Fibroblast of mammary gland (primary cell): ENCODE measurements at regions not wholly inside any gene's neighbourhood (a gene's known extent, or its start where the extent isn't known, plus 50 kb on each side); places are given as distances from the start of the nearest gene placed in this dataset.

ENCODE experiments used
- DNase-seq: peaks from one replicate; pipeline ENCODE4 v3.0.0-alpha.2; 2010; ENCODE audit warnings: low read depth
- H3K4me3 ChIP-seq: 2 replicates; pipeline ENCODE4 v1.5.1; 2011; ENCODE audit warnings: low read depth, mild to moderate bottlenecking, low read length, moderate library complexity; ENCODE audit not compliant: control insufficient read depth
- TF ChIP-seq, protein P1 (sequence below): conservative IDR thresholded peaks from 2 replicates; pipeline ENCODE4 v1.5.1; 2011; ENCODE audit warnings: low read depth, low read length, inconsistent platforms; ENCODE audit not compliant: control insufficient read depth, insufficient read depth

DNA sequence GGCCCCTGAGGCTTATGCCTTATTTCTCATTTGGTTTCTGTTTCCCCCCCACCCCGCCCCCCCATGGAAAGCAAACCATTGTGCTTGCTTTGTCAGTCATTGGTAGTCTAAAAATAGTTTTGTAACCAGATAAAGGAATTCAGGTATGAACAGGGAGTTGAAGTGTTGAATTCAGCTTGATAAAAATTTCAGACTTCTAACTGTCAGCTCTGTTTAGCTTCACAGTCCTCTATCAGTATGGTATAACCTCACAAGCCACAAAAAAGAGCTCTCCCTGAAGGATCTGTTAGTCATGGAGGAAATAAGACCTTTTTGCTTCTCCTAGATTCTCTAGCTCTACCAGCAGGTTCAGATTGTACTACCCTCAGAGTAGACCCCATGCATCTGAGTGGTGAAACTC is 378.1 kb downstream of the TMEM38B start:
- no peak for DNase-seq
- TF ChIP-seq, protein P1, sequence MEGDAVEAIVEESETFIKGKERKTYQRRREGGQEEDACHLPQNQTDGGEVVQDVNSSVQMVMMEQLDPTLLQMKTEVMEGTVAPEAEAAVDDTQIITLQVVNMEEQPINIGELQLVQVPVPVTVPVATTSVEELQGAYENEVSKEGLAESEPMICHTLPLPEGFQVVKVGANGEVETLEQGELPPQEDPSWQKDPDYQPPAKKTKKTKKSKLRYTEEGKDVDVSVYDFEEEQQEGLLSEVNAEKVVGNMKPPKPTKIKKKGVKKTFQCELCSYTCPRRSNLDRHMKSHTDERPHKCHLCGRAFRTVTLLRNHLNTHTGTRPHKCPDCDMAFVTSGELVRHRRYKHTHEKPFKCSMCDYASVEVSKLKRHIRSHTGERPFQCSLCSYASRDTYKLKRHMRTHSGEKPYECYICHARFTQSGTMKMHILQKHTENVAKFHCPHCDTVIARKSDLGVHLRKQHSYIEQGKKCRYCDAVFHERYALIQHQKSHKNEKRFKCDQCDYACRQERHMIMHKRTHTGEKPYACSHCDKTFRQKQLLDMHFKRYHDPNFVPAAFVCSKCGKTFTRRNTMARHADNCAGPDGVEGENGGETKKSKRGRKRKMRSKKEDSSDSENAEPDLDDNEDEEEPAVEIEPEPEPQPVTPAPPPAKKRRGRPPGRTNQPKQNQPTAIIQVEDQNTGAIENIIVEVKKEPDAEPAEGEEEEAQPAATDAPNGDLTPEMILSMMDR = no peak

DNA sequence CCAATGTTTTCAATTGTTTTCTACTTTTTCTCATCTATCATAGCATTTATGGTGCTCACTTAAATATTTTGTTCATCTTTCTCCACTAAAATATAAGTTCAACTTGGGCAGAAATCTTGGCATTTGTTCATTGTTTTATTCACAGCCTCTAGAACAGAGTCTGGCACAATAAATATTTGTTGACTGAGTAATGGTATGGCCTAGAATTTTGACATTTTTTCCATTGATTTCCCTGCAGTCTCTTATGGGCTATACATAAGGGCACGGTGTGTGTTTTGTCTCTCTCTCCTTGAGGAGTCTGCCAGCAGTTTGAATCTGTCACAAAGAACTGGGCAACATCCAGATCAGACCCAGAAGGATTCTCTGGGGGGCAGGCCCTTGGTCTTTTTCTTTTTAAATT is 379.7 kb downstream of the TMEM38B start:
- TF ChIP-seq, protein P1 = no peak
- H3K4me3 ChIP-seq = no peak overlapping the region
- DNase-seq = no peak

More for the DNA sequence above, 378.1 kb downstream of the TMEM38B start:
- H3K4me3 ChIP-seq = no peak overlapping the region

DNA sequence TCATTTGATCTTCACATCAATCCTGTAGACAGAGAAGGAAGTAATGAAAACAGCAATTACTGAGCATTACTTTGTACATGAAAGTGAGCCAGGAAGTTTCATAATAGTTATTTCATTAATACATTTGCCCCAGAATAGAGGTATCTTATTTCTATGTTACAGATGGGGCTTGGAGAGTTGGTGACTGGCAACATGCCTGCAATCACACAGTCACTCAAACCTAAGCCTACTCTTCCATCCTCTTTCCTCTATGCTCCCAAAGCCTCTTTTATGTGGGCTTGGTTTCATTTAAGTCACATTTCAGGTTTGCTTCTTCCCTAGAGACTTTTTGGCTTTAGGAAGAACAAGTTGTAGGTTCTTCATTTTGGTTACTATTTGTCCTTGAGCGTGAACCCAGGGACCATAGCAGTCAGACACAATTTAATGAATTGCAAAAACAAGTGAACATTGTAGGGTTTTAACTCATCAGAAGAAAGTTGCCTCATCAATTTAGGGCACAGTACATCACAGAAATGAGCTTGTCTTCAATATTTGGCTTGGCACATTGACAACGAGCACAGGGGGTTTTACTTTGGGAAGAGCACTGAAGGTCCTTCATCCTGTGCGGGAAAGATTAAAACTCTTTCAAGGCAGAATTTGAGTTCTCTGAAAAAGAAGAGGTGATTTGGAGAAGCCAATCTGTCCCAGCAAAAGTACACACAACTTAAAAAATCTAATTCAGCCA is 381.1 kb downstream of the TMEM38B start:
- TF ChIP-seq, protein P1 = no peak
- peak; percentile 64 for DNase-seq
- H3K4me3 ChIP-seq = no peak overlapping the region

DNA sequence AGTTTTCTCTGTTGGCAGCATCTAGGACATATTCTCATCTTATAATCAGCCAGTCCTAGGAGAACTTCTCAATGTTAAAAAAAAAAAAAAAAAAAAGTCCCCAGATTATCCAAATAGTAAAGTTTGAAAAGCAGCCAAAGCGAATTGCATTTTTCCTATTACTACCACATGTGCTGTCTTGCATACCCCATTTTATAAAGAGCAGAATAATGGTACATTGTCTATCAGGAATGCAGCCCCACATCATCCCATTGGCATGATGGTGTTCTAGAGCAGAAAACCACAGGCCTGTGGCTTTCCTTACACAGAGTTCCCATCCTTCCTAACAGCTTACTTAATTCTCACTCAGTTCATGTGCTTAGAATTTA is 381.6 kb downstream of the TMEM38B start:
- DNase-seq = peak; percentile 91
- TF ChIP-seq, protein P1 = no peak
- H3K4me3 ChIP-seq = no peak overlapping the region

DNA sequence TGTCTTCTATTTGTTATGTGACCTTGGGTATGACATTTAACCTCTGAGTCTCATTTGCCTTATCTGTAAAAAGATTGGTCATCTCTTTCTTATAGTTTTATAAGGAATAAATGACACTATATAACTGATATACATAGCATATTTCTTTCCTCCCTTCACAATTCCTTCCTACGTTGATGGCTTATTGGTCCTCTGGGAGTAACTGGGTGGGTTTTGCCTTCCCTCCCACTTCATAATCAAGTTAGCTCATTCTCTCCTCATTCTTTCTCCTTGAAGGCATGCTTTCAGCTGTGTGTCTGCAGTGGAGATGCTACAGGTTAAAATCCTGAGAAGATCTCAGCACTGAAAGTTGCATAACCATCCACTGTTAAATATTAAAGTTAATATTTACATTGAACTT is 382.4 kb downstream of the TMEM38B start:
- no peak overlapping the region for H3K4me3 ChIP-seq
- DNase-seq = no peak
- TF ChIP-seq, protein P1 = no peak

DNA sequence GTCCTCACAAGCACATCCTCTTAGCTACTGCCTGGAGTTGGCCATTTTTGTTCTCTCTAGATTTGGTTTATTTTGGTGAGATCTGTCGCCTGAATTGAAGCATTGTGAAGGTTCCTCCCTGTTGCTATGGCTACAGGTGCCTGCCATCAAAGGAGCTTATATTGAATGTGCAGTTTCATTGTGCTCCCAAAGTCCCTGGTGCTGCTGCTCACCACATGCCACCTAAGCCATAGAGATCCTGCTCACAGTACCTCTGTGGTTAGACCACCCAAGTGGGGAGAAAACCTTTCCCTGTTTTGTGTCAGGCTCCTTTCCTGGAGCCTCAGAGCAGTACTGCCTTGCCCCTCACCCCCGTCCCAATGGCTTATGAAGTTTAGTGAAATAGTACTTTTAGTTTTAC is 383.4 kb downstream of the TMEM38B start:
- TF ChIP-seq, protein P1 = no peak

More for the DNA sequence above, 383.4 kb downstream of the TMEM38B start:
- H3K4me3 ChIP-seq = no peak overlapping the region
- no peak for DNase-seq
